GDM1 (cell line): ENCODE measurements at regions not wholly inside any gene's neighbourhood (a gene's known extent, or its start where the extent isn't known, plus 50 kb on each side); places are given as distances from the start of the nearest gene placed in this dataset.
"Not testable (repeated sequence)": the region's sequence is repeated elsewhere in the genome, so short reads cannot be mapped to it uniquely, and the experiment has no call there.

Source experiments
- DNase-seq: peaks from one replicate; lab custom pipeline; 2025; lab: John Stamatoyannopoulos, UW

DNA sequence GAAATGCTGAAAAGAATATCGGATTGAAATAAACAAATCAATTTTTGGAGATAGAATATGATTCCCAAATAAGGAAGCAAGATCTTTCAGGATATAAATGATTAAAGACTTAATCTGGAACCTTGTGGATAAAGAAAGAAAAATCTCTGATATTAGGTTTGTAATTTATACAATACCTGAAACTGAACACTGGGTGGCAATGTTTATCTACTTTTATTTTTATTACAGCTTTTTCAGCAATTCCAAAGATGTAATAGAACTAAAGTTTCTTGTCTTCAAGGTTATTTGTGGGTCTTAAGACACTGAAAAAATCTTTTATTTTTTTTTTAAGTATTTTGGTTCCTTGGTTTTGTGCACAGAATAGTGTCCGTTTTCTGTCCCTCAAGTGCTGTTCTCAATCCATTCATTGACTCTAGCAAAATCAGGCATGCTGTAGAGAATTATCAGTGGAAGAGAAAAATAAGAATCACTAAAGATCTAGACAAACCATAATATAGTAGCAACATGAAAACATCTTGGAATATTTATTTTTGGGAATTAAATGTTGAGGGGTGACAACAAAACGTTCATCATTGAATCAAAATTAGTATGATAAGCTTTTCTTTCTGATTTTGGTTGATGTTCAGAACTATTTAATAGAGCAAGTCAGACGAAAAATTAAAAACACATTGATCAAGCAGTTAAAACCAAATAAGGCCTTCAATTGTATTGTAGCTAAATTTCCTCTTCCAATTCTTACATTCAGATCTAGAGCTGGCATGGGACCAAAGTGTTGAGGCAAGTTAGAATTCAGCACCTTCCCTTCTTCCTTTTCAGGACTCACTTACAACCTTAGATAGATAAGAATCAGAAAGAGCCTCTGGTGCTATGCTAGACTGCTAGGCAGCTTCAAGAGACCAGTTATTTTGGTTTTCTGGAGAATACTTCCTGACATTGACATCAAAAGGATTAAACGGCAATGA, 704.4 kb upstream of the PCDH20 start:
- no peak for DNase-seq

DNA sequence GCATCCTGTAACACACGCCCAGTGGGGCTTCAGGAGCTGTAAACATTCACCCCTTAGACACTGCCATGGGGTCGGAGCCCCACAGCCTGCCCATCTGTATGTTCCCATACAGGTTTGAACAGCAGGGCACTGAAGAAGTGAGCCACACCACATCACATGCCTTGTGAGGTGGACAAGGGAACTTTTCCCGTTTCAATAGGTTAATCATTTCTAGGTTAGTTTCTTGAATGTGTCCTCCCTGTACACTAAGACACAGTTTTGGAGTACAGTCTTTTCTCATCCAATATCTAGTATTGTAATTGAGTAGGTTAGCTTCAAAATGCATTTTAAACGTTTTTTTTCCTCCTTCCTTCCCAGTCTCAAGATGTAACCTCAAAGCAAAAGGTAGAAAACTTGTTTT, 700.2 kb upstream of the PCDH20 start:
- no peak for DNase-seq

DNA sequence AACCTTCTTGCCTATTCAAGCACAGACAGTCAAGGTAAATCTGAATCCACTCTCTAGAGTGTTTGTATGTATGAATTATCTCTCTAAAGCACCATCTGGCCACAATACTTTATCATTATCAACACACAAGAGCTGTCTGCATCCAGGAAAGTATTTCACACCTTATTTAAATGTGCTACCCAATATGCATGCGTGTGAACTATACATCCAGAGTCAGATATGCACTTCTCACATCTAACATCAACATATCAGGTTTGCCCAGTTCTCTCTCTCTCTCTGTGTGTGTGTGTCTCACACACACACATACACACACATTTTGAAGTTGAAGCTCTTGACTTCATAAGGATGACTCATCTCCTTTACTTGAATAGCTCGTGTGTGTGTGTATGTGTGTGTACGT, 697.5 kb upstream of the PCDH20 start:
- no peak for DNase-seq

DNA sequence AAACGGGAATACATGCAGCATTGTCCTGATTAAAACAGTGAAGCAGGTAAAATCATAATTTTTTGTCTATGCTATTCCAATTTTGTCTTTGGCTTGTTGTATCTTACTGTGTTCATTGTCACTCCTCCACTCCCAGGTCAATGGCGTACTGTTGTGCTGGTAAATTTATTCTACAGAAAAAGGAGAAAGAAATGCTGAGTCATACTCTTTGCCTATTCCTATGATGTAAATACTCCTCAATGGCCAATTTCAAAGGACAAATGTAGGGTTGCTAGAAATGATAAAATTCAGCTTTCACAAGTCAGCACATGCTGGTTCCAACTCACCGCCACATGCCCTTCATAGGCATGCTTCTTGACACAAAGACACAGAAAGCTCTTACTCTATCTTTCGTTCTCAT, 694.4 kb upstream of the PCDH20 start:
- DNase-seq: no peak

DNA sequence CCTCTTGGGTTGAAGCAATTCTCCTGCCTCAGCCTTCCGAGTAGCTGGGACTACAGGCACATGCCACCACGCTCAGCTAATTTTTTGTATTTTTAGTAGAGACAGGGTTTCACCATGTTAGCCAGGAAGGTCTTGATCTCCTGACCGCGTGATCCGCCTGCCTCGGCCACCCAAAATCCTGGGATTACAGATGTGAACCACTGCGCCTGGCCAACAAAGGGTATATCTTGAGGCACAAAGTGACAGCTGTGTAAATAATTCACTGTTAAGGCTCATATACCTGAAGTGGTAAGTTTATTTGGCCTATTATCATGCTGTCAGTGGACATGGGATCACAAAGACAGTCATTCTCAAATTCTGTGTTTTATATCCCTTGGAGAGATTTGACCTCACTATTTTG, 688.5 kb upstream of the PCDH20 start:
- not testable (repeated sequence) for DNase-seq

DNA sequence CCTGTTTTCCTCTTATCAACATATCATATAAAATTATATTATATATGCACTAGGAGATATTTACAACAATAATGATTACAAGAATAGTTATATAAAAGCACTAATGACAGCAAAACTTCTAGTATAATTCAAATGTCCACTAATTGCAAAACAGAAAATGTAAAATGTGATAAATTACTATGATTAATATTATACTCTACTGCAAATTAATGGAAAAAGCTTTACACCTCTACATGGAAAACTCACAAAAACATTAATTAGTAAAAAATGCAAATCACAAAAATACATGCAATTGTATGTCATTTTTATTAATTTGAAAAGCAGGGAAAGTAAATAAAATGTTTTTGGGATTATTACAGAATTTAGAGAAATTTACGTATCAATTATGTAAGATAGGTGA, 681.0 kb upstream of the PCDH20 start:
- DNase-seq: no peak

DNA sequence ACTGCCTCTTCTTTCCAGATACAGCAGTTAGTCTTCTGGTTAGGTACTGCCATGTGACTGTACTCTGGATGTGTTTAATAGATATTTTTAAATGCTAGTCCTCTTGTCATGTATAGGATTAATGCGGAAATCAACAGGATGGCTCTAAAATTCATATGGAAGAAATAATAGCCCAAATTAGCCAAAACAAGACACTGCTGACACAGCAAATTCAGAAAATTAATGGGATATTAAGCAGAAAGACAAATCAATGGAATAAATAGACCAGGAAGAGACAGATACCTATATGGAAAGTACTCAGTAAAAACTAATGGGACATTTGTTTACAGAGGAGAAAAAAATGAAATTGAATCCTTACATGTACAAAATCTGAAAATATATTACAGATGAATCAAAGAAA, 679.3 kb upstream of the PCDH20 start:
- no peak for DNase-seq

DNA sequence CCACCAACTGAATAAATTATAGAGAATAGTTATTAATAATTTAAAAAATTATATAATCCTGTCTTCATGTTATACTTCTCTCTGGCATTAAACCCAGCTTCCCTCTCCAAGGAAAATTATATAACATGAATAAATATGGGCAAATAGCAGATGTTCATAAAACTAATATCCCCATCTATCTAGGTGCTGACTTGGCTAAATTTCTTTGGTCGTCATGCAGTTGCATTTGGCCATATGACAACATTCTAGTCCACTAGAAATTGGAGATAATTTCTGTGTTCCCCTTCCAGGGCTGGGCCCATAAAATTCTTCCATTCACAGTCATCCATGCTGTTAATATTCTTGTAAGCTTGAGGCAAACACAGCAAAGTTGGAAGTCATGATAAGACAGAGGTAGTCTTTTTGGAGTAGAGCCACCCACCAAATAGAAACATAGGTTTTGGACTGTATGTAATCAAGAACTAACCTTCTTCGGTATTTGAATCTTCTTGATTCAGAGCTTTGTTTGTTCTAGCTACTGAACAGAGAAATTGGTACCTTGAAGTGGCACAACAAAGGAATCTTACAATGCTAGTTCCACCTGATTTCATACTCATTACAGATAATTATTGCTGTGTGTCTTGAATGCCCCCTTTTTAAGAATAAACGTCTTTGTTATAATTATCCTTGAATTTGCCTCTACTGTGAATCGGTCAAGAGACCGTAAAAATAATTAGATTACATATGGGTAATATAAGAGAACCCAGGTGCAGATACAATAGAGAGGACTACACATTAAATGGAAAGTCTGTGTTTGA, 678.5 kb upstream of the PCDH20 start:
- no peak for DNase-seq

DNA sequence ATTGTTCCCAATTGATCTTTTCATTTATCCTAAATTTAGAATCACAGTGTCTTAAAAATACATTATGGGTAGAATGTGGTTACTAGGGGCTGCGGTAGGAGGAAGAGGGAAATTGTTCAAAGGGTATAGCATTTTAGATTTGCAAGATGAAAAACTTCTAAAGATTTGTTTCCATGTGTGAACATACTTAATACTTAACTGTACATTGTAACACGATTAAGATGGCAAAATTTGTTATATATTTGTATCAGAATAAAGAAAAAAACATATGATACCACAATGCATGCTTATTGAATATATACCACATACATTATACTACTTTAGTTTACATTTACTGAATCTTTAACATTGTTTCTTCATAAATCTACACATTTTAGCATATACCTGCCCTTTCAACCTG, 677.3 kb upstream of the PCDH20 start:
- no peak for DNase-seq

DNA sequence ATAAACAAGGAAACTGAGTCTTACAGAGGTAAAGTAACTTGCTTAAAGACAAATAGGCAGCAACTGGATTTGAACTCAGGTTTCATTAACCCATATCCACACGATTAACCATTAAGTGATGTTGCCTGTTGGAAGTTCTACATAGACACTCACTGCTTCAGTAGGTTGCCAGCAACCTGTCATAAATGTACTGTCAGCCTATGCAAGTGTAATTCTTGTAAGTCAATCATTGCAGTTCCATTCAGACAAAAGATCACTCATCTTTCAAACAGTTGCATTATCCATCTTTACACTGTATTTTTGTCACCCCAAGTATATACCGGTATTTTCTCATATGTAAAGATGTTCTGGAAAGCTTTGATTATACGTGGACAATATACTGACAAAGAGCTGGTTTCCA, 676.9 kb upstream of the PCDH20 start:
- DNase-seq: no peak

DNA sequence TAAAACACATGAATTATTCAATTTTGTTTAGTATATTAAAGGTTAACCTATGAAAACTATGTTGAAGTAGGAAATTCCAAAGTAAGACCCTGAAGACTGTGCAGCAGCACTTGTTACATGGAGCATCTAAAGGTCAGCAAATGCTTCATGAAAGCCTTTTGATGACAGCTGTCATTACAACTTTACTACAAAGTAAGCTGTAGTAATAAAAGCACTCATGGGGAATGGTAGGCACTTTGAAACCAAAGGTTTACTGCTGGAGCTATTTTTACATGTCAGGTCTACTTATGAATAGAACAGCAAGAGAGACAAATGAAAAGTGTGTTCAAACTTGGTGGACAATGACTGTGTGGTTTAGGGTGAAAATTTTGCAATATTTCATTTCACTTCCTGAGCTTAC, 672.5 kb upstream of the PCDH20 start:
- no peak for DNase-seq

DNA sequence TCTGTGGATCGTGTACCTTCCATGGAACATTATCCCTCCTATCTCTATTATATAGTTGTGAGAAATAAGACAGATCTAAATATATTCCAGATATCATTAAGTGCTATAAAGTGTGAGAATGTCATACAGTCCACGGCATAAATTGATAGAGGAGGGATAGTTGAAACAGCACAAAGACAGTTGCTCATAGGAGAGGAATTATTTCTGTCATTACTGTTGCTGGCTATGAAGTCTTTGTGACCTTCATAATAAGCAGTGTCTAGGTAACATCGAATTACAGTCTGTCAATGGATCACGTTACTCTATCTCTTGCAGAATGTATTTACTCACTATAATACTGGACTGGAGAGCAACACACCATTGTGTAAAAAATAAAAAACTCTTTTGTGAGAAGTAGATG, 671.5 kb upstream of the PCDH20 start:
- no peak for DNase-seq

DNA sequence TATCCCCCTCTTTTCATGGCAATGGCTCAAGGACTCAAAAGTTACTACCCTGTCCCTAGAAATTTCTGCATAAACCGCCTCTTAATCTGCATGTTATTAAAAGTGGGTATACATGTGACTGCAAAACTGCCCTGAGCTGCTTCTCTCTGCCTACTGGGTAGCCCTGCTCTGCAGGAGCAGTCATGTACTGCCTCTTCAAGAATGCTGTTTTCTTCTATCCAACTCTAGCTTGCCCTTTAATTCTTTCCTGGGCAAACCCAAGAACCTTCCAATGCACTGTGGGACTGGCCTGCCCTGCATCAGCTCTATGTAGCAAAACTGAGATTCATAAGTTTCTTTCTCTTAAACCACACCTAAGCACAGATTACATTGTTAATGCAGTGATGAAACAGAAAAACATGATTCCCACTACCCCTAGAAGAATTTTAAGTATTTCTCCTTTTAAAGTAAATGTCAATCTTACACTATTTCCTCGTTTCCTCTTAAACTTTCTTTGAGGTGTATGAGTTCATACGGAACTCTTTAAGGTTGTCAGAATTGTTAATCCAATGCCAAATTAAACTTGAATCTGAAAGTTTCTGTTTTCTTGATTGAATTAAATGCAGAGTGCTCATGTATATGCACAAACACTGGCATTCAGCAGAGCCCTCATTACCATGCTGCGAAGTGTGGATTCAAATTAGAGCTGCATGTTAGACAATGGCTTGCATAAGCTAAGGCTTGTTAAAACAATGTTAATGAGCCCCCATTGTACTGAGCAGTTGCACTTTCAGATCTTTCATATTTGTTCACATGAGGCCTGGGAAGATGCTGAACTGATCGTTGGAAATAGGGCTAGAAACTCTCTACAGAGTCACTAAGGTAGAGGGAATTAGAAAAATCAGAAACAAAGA, 669.9 kb upstream of the PCDH20 start:
- DNase-seq: no peak

DNA sequence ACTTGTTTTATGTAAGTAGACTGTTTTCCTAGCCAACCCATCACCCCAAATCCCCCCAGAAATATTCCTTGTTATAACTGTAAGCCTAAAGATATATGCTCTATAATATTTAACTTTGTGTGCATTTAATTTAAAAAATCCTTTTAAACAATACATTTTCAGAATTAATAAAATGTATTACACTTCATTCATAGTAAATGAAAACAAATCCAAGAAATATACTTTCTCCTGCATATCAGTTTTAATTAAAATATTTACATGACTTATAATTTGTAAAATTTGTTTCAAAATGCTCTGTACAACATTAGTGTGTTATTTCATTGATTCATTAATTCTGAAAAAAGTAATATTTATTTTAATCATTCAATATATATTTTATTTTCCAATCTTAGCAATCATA, 669.1 kb upstream of the PCDH20 start:
- DNase-seq: no peak

DNA sequence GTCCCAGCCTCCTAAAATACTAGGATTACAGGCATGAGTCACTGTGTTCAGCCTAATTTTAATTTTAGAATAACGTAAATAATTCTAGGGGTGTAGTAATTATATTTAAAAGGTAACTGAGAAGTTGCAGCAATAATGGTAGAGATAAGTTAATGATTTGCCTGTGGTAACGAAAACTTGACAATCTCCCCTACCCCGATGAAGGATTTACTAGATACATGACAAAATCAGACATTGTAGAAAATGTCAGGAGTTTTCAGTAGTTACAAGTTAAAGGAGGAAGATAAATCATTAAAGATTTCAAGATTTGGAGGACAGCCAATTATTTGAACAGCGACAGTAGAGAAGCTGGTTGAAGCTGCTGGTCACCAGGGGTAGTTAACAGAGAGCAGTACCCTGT, 652.2 kb upstream of the PCDH20 start:
- DNase-seq: no peak

DNA sequence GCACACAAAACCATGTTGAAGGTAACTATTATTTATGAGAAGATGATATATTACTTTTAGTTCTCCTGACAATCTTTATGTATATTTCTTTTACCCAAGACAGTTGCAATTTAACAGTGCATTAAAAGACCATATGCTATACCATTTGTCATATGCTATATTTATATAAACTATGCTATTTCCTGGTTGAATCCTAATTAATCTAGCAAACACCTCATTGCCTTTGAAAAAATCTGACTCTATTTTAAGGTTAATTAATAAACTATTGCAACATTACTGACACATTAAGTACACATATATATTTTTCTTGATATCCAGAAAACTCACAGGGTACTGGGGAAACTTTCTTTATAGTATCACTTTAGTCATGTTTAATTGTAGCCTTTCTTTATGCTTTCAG, 649.4 kb upstream of the PCDH20 start:
- DNase-seq: no peak

DNA sequence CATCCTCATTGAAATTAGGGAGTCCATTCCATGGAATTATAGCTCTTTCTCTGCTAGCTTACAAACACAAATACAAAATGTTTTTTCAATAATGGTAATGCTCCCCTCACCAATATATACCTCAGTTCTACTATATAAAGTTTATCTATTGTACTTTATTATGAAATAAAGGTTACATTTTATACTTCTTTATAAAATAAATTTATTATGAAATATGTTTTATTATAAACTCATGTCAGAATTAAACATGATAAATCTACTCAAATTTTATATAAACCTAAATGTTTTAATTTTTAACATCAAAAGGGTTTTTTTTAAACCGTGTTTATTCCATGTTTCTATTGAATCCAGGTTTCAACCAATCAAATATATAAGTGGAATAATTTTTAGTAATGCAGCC, 646.1 kb upstream of the PCDH20 start:
- DNase-seq: no peak

DNA sequence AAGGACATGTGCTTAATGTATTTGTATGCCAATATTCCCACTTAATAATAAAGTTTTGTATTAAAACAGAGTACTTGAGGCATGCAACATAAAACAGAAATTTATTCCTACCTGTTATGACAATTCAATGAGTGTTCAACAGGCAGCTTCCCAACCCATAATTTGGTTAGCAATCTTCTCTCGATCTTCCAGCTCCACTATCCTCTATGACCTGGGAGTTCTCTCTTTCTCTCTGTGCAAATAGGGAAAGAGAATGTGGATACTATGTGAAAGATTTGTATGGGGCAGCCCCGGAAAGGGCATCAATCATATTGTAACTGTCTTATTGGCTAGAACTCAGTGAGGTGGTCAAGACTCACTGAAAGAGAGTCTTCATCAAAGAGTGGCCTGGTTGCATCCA, 644.9 kb upstream of the PCDH20 start:
- no peak for DNase-seq

DNA sequence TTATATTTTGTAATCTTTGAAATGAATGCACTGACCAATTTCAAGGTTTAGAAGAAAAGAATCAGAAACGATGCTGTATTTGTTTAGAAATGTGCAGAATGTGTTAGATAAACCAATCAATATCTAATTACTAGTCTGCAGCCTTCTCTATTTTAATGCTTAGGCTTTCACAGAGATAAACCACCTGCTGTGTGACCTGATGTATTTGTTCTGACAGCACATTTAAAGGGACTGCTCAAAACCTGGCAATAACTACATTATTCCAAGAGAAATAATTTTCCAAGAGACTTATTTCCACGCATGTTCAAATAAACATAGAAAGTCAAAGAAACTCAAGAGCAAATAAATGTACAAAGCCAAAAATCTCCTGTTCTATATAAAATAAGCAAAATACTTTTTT, 641.6 kb upstream of the PCDH20 start:
- no peak for DNase-seq

DNA sequence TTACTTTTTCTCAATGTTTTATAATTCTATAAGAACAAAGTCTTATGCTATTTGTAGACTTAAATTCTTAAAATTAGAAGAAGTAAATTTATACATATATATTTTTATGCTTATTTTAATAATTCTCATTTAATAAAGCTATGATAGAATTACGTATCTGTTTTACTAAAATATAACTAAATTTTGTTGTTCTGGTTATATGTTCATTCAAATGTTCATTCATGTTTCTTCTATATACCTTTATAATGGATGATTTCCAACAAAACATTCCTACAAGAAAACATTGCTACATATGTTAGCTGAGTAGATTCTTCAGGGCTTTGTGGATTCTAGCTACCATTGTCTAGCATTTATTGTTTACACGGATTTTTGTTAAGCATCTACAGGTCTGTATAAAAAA, 634.3 kb upstream of the PCDH20 start:
- DNase-seq: no peak

DNA sequence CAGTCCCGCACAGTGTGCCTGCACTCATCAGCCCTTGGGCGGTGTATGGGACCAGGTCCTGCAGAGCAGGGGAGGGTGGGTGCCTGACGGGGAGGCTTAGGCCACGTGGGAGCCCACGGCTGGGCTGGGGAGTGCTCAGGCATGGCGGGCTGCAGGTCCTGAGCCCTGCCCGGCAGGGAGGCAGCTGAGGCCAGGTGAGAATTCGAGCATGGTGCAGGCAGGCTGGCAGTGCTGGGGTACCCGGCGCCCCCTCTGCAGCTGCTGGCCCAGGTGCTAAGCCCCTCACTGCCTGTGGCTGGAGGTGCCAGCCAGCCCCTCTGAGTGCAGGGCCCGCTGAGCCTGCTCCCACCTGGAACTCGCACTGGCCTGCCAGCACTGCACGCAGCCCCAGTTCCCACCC, 630.9 kb upstream of the PCDH20 start:
- DNase-seq: no peak

DNA sequence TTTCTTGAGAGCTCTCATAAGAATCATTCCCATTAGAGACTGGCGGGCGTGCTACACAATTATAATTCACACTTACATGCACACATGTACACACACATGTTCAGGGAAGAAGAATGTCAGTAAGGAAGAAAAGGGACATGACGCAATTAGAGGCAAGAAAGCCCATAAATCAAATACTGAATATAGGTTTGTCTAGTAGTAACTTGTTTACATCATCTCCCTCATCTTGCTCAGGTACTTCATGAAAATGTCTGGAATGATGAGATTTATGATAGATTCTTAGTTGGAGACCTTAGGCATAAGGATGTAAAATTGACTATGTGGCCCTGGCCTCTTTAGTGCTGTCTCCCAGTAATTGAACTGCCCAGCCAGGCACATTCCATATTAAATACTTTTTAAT, 628.0 kb upstream of the PCDH20 start:
- no peak for DNase-seq
